HL-60 (cell line): ENCODE measurements at regions not wholly inside any gene's neighbourhood (a gene's known extent, or its start where the extent isn't known, plus 50 kb on each side); places are given as distances from the start of the nearest gene placed in this dataset.

ENCODE experiments used
- DNase-seq, 2 experiments: peaks; one replicate each; pipeline ENCODE4 v3.0.0-alpha.2; 2010 to 2020; ENCODE audit warnings: low read depth in 1 of 2, low spot score in 1 of 2
- H3K27ac ChIP-seq: fragments of 250-450 bp; sonication (Bioruptor Pico); replicated peaks from 2 replicates; pipeline ENCODE4 v1.5.1; 2020; ENCODE audit warnings: mild to moderate bottlenecking, moderate library complexity
- H3K27me3 ChIP-seq: fragments of 250-450 bp; sonication (Bioruptor Pico); 2 replicates; pipeline ENCODE4 v1.5.1; 2021; ENCODE audit warnings: mild to moderate bottlenecking, moderate library complexity; ENCODE audit not compliant: insufficient read depth, poor library complexity, severe bottlenecking
- H3K4me3 ChIP-seq: replicated peaks from 2 replicates; pipeline ENCODE4 v1.5.1; 2011; ENCODE audit warnings: mild to moderate bottlenecking, control low read depth, low read length; ENCODE audit not compliant: insufficient read depth
- GABPA ChIP-seq: IDR thresholded peaks from 2 replicates; pipeline ENCODE4 v1.6.1; 2012; ENCODE audit warnings: low read depth
- POLR2AphosphoS5 ChIP-seq: IDR thresholded peaks from 2 replicates; pipeline ENCODE4 v1.6.1; 2012; ENCODE audit warnings: low read depth
- SPI1 ChIP-seq: IDR thresholded peaks from 2 replicates; pipeline ENCODE4 v1.6.1; 2012; ENCODE audit warnings: low read depth, mild to moderate bottlenecking, borderline replicate concordance
- TF ChIP-seq, protein P1 (sequence below): IDR thresholded peaks from one replicate; pipeline ENCODE4 v1.5.1; 2011; ENCODE audit warnings: low read length, control low read depth, inconsistent platforms; ENCODE audit not compliant: insufficient read depth
- TF ChIP-seq, protein P2 (sequence below): IDR thresholded peaks from 2 replicates; pipeline ENCODE4 v1.6.1; 2012; ENCODE audit warnings: low read depth; ENCODE audit not compliant: insufficient replicate concordance

DNA sequence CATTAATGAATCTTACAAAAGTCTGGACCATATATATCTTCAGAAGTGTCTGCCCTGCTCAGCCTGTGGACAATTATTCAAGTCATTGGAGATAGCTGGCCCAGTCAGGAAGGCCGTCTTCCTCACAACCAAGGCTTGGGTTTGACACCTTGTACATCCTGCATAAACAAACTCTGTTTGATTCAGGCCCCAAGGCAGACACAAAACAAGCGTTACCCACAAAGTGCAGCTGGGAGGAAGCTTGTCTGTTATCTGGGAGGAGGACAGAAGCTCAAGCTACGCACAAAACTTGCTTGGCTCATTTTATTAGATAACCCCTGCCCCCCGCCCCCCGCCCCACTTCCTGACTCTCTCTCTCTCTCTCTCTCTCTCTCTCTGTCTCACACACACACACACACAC, 166.9 kb upstream of the WDR11 start:
- DNase-seq, result no peak
- Histone ChIP-seq H3K4me3 (no peak overlapping the region), H3K27me3 (peaks cover 3% of the 10 kb centered on the region), H3K27ac (no peak overlapping the region)
- TF ChIP-seq, protein P1, sequence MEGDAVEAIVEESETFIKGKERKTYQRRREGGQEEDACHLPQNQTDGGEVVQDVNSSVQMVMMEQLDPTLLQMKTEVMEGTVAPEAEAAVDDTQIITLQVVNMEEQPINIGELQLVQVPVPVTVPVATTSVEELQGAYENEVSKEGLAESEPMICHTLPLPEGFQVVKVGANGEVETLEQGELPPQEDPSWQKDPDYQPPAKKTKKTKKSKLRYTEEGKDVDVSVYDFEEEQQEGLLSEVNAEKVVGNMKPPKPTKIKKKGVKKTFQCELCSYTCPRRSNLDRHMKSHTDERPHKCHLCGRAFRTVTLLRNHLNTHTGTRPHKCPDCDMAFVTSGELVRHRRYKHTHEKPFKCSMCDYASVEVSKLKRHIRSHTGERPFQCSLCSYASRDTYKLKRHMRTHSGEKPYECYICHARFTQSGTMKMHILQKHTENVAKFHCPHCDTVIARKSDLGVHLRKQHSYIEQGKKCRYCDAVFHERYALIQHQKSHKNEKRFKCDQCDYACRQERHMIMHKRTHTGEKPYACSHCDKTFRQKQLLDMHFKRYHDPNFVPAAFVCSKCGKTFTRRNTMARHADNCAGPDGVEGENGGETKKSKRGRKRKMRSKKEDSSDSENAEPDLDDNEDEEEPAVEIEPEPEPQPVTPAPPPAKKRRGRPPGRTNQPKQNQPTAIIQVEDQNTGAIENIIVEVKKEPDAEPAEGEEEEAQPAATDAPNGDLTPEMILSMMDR, result no peak
- TF ChIP-seq GABPA (no peak), POLR2AphosphoS5 (no peak), SPI1 (no peak)
- TF ChIP-seq, protein P2, sequence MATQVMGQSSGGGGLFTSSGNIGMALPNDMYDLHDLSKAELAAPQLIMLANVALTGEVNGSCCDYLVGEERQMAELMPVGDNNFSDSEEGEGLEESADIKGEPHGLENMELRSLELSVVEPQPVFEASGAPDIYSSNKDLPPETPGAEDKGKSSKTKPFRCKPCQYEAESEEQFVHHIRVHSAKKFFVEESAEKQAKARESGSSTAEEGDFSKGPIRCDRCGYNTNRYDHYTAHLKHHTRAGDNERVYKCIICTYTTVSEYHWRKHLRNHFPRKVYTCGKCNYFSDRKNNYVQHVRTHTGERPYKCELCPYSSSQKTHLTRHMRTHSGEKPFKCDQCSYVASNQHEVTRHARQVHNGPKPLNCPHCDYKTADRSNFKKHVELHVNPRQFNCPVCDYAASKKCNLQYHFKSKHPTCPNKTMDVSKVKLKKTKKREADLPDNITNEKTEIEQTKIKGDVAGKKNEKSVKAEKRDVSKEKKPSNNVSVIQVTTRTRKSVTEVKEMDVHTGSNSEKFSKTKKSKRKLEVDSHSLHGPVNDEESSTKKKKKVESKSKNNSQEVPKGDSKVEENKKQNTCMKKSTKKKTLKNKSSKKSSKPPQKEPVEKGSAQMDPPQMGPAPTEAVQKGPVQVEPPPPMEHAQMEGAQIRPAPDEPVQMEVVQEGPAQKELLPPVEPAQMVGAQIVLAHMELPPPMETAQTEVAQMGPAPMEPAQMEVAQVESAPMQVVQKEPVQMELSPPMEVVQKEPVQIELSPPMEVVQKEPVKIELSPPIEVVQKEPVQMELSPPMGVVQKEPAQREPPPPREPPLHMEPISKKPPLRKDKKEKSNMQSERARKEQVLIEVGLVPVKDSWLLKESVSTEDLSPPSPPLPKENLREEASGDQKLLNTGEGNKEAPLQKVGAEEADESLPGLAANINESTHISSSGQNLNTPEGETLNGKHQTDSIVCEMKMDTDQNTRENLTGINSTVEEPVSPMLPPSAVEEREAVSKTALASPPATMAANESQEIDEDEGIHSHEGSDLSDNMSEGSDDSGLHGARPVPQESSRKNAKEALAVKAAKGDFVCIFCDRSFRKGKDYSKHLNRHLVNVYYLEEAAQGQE, result no peak

DNA sequence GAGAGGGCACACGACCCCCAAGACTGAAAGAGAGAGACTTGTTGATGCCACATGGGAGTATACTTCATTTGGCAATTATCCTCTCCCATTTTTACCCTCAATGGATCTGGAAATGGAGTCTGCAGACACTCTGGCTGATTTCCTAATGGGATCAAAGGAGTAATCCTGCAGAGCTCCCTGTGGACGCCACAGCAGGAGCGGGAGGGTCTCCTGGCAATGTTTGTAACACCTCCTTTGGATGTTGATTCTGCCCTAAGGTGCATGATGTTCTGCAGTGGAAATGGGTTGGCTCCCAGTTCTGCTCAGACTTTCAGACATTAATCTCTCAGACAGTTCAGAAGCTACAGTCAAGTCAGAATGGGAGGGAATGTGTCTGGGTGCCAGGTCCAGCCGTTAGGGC, 166.0 kb upstream of the WDR11 start:
- no peak for TF ChIP-seq GABPA
- TF ChIP-seq SPI1, result no peak
- TF ChIP-seq, protein P1, result no peak
- TF ChIP-seq, protein P2, result no peak
- TF ChIP-seq POLR2AphosphoS5, result no peak
- no peak for DNase-seq
- H3K27me3 ChIP-seq, result peaks cover 3% of the 10 kb centered on the region
- no peak overlapping the region for H3K27ac ChIP-seq
- H3K4me3 ChIP-seq, result no peak overlapping the region

DNA sequence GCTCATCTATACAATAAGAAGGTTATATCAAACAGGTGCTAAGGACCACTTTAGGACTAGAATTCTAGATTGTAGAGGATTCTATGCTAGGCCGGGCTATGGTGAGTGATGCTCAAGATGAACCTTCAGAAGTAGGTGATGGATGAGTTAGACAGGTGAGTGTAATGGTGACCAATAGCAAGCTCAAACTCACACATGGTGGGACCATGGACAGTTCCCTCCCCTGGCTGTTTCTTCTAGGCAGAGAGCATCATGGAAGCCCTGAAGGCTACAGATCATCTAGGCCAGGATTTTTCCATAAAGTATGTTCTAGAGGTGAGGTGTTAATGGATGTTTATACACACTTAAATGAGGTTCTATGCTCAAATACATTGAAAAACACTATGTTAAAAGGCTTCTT, 162.2 kb upstream of the WDR11 start:
- no peak overlapping the region for H3K27ac ChIP-seq
- no peak overlapping the region for H3K4me3 ChIP-seq
- TF ChIP-seq POLR2AphosphoS5, result no peak
- TF ChIP-seq, protein P1, result no peak
- TF ChIP-seq, protein P2, result peak; percentile 90
- no peak for DNase-seq
- no peaks in the 10 kb centered on the region for H3K27me3 ChIP-seq
